A204.1 (cell line): ENCODE measurements at regions not wholly inside any gene's neighbourhood (a gene's known extent, or its start where the extent isn't known, plus 50 kb on each side); places are given as distances from the start of the nearest gene placed in this dataset.
"Not testable (repeated sequence)": the region's sequence is repeated elsewhere in the genome, so short reads cannot be mapped to it uniquely, and the experiment has no call there.

ENCODE experiments used
- FAIRE-seq: peaks from 2 replicates; lab custom pipeline; 2012; peaks lifted over from hg19 to GRCh38; lab: Jason Lieb, UNC

GRCh38 chr12:131553096-131553777, 157.7 kb upstream of the SFSWAP start:
- FAIRE-seq: no peak

- no peak for FAIRE-seq
Observed at GRCh38 chr12:131555197-131555846, 155.6 kb upstream of the SFSWAP start.

- FAIRE-seq: no peak
Observed at GRCh38 chr12:131555866-131556265, 155.0 kb upstream of the SFSWAP start.

- FAIRE-seq: no peak
Observed at GRCh38 chr12:131557078-131557709, 153.7 kb upstream of the SFSWAP start.

GRCh38 chr12:131559517-131560516, 151.1 kb upstream of the SFSWAP start:
- FAIRE-seq: no peak

GRCh38 chr12:131561051-131561450, 149.8 kb upstream of the SFSWAP start:
- FAIRE-seq: no peak

- no peak for FAIRE-seq
Observed at GRCh38 chr12:131561891-131562684, 148.8 kb upstream of the SFSWAP start.

- FAIRE-seq: not testable (repeated sequence)
Observed at GRCh38 chr12:131564138-131564727, 146.7 kb upstream of the SFSWAP start.

GRCh38 chr12:131564845-131565244, 146.0 kb upstream of the SFSWAP start:
- FAIRE-seq: no peak

- FAIRE-seq: no peak
Observed at GRCh38 chr12:131565267-131566015, 145.4 kb upstream of the SFSWAP start.

GRCh38 chr12:131568336-131568735, 142.6 kb upstream of the SFSWAP start:
- FAIRE-seq: no peak

- FAIRE-seq: no peak
Observed at GRCh38 chr12:131570596-131570995, 140.3 kb upstream of the SFSWAP start.

GRCh38 chr12:131571827-131572226, 139.1 kb upstream of the SFSWAP start:
- no peak for FAIRE-seq

GRCh38 chr12:131572626-131573025, 138.3 kb upstream of the SFSWAP start:
- FAIRE-seq: no peak

- no peak for FAIRE-seq
Observed at GRCh38 chr12:131573631-131574394, 137.1 kb upstream of the SFSWAP start.

- FAIRE-seq: no peak
Observed at GRCh38 chr12:131574395-131574771, 136.5 kb upstream of the SFSWAP start.

- no peak for FAIRE-seq
Observed at GRCh38 chr12:131575371-131575770, 135.5 kb upstream of the SFSWAP start.

GRCh38 chr12:131576734-131577133, 134.2 kb upstream of the SFSWAP start:
- not testable (repeated sequence) for FAIRE-seq

GRCh38 chr12:131577766-131578165, 133.1 kb upstream of the SFSWAP start:
- FAIRE-seq: no peak
